Type B pancreatic cell (in vitro differentiated cells): ENCODE measurements at regions not wholly inside any gene's neighbourhood (a gene's known extent, or its start where the extent isn't known, plus 50 kb on each side); places are given as distances from the start of the nearest gene placed in this dataset.

ENCODE experiments used
- DNase-seq: peaks from one replicate; pipeline ENCODE4 v3.0.0; 2021; ENCODE audit warnings: mixed read lengths; ENCODE audit not compliant: unreplicated experiment; ENCODE audit errors: extremely low spot score
- H3K27ac Mint-ChIP-seq: 2 replicates; pipeline ENCODE4 v1.8.0; 2021; ENCODE audit warnings: mild to moderate bottlenecking, mixed read lengths
- H3K27me3 Mint-ChIP-seq: 2 replicates; pipeline ENCODE4 v1.8.0; 2021; ENCODE audit warnings: mixed read lengths
- H3K36me3 Mint-ChIP-seq: 2 replicates; pipeline ENCODE4 v1.8.0; 2021; ENCODE audit warnings: mixed read lengths
- H3K4me1 Mint-ChIP-seq: one replicate; pipeline ENCODE4 v1.8.0; 2021; ENCODE audit warnings: mixed read lengths; ENCODE audit not compliant: unreplicated experiment
- H3K4me3 Mint-ChIP-seq: 2 replicates; pipeline ENCODE4 v1.8.0; 2021; ENCODE audit warnings: mild to moderate bottlenecking, mixed read lengths
- H3K9me3 Mint-ChIP-seq: 2 replicates; pipeline ENCODE4 v1.8.0; 2021; ENCODE audit warnings: mixed read lengths
- CTCF ChIP-seq: fragments of 200-600 bp; sonication (generic); conservative IDR thresholded peaks from 2 replicates; pipeline ENCODE4 v1.5.0; 2021; ENCODE audit warnings: antibody characterized with exemption, mild to moderate bottlenecking

- H3K9me3 Mint-ChIP-seq = peaks cover 7% of the 10 kb centered on the region
- no peak for DNase-seq
- H3K27ac Mint-ChIP-seq = no peak overlapping the region
- no peaks in the 10 kb centered on the region for H3K4me1 Mint-ChIP-seq
- no peak overlapping the region for H3K4me3 Mint-ChIP-seq
- H3K36me3 Mint-ChIP-seq = no peaks in the 10 kb centered on the region
- peaks cover 10% of the 10 kb centered on the region for H3K27me3 Mint-ChIP-seq
- TF ChIP-seq CTCF = no peak
Observed at GRCh38 chr20:56986476-56986875, 280.0 kb downstream of the BMP7 start.

- TF ChIP-seq CTCF = no peak
- H3K4me3 Mint-ChIP-seq = no peak overlapping the region
- no peaks in the 10 kb centered on the region for H3K36me3 Mint-ChIP-seq
- peaks cover 7% of the 10 kb centered on the region for H3K9me3 Mint-ChIP-seq
- H3K4me1 Mint-ChIP-seq = no peaks in the 10 kb centered on the region
- H3K27me3 Mint-ChIP-seq = peaks cover 10% of the 10 kb centered on the region
- no peak for DNase-seq
- no peak overlapping the region for H3K27ac Mint-ChIP-seq
Observed at GRCh38 chr20:56986931-56987720, 279.3 kb downstream of the BMP7 start.

GRCh38 chr20:56987986-56988385 lies 278.5 kb downstream of the BMP7 start:
- Mint-ChIP-seq H3K4me3 (no peak overlapping the region), H3K4me1 (no peaks in the 10 kb centered on the region), H3K27ac (no peak overlapping the region), H3K9me3 (peaks cover 7% of the 10 kb centered on the region), H3K27me3 (peaks cover 10% of the 10 kb centered on the region), H3K36me3 (no peaks in the 10 kb centered on the region)
- no peak for DNase-seq
- no peak for TF ChIP-seq CTCF

DNA sequence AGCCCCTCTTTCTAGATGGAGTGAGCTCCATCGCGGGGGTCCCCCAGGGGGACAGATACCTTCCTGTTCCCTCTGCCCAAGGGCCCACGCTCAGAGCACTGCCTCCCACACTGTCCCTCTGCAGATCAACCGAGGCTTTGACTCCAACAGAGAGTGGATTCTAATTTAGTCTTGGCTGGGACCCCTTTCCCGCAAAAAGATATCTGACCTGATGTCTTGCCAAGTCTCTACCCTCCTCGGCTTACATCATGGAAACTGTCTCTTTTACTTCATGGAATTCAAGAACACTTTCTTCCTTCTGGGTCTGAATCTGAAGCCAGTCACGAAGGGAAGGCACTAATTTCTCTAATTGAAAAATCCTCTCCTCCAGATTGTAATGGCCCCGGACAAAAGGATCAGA lies 278.0 kb downstream of the BMP7 start:
- Mint-ChIP-seq H3K4me1 (no peaks in the 10 kb centered on the region), H3K27ac (no peak overlapping the region), H3K36me3 (no peaks in the 10 kb centered on the region), H3K9me3 (peaks cover 7% of the 10 kb centered on the region), H3K27me3 (peaks cover 10% of the 10 kb centered on the region), H3K4me3 (no peak overlapping the region)
- TF ChIP-seq CTCF = no peak
- no peak for DNase-seq

DNA sequence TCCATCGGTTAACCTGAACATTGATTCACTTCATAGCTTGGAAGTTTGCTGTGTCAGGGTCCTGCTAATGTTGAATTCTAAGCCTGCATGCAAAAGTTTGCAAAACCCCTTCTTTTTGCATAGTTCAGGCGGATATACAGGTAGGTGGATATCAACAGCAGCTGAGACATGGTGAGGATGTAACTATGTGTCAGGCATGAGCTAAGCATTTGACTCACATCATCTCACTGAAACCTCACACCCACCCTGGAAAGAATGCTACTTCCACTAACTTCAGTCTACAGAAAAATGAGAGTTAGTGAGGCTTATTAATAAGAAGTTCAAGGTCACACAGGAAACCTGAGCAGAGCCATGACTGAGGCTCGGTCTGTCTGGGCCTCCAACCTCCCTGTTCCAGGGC lies 276.9 kb downstream of the BMP7 start:
- no peak for TF ChIP-seq CTCF
- Mint-ChIP-seq H3K36me3 (no peaks in the 10 kb centered on the region), H3K4me1 (no peaks in the 10 kb centered on the region), H3K4me3 (no peak overlapping the region), H3K9me3 (peaks cover 7% of the 10 kb centered on the region), H3K27me3 (peaks cover 10% of the 10 kb centered on the region), H3K27ac (no peak overlapping the region)
- no peak for DNase-seq
